GM12874 (cell line): ENCODE measurements at regions not wholly inside any gene's neighbourhood (a gene's known extent, or its start where the extent isn't known, plus 50 kb on each side); places are given as distances from the start of the nearest gene placed in this dataset.

ENCODE experiments used
- CTCF ChIP-seq: IDR thresholded peaks from 2 replicates; pipeline ENCODE4 v1.5.1; 2011; ENCODE audit warnings: low read depth, mild to moderate bottlenecking, control low read depth, low read length, moderate library complexity; ENCODE audit not compliant: insufficient read depth

- no peak for TF ChIP-seq CTCF
Measured at GRCh38 chr17:53996890-53997289, 174.2 kb downstream of the KIF2B start.

GRCh38 chr17:54007855-54008254 is 185.1 kb downstream of the KIF2B start:
- TF ChIP-seq CTCF = no peak

GRCh38 chr17:54009502-54009901 is 186.8 kb downstream of the KIF2B start:
- no peak for TF ChIP-seq CTCF

GRCh38 chr17:54013072-54013471 is 190.3 kb downstream of the KIF2B start:
- no peak for TF ChIP-seq CTCF

GRCh38 chr17:54015734-54016133 is 193.0 kb downstream of the KIF2B start:
- no peak for TF ChIP-seq CTCF

- TF ChIP-seq CTCF = no peak
Measured at GRCh38 chr17:54021418-54021817, 198.7 kb downstream of the KIF2B start.

- TF ChIP-seq CTCF = no peak
Measured at GRCh38 chr17:54028986-54029580, 206.4 kb downstream of the KIF2B start.

GRCh38 chr17:54029986-54030385 is 207.3 kb downstream of the KIF2B start:
- no peak for TF ChIP-seq CTCF
